ENCODE measurements at regions not wholly inside any gene's neighbourhood (a gene's known extent, or its start where the extent isn't known, plus 50 kb on each side); places are given as distances from the start of the nearest gene placed in this dataset.

GRCh38 chr2:148577845-148578492, 66.6 kb upstream of the EPC2 start:
- H4K12ac ChIP-seq (ENCODE audit: low read depth, low read length): no peak overlapping the region
- H3K14ac ChIP-seq (ENCODE audit: low read length): no peak overlapping the region
- H3K9ac ChIP-seq (ENCODE audit: low read length): no peak overlapping the region
- H3K23ac ChIP-seq (ENCODE audit: low read length): no peak overlapping the region
- no peak overlapping the region for H3K27ac ChIP-seq (ENCODE audit: low read depth, low read length)
- no peak overlapping the region for H3K4me2 ChIP-seq (ENCODE audit: low read length)
- no peak overlapping the region for H4K8ac ChIP-seq (ENCODE audit: low read depth, low read length)
- no peak overlapping the region for H3K4me3 ChIP-seq (ENCODE audit: low read depth, low read length)
- H2AK5ac ChIP-seq (ENCODE audit: low read length): no peak overlapping the region
- H2BK12ac ChIP-seq (ENCODE audit: low read length): no peak overlapping the region
- no peak overlapping the region for H2AFZ ChIP-seq (ENCODE audit: insufficient read depth, low read length, poor library complexity)
- no peaks in the 10 kb centered on the region for H3K9me3 ChIP-seq (ENCODE audit: insufficient read depth, low read depth, low read length)
- H3K79me2 ChIP-seq (ENCODE audit: control insufficient read depth, insufficient read depth, low read length, poor library complexity): no peaks in the 10 kb centered on the region
- H3K79me1 ChIP-seq (ENCODE audit: low read length): no peaks in the 10 kb centered on the region
- no peak overlapping the region for H2BK120ac ChIP-seq (ENCODE audit: insufficient read depth, low read length, poor library complexity)
- H4K91ac ChIP-seq (ENCODE audit: low read depth, low read length): no peak overlapping the region
- H2BK5ac ChIP-seq (ENCODE audit: low read depth, low read length, poor library complexity): no peak overlapping the region
- H3K36me3 ChIP-seq (ENCODE audit: control insufficient read depth in 1 of 2, insufficient read depth in 2 of 2, low read length in 2 of 2): no peaks in the 10 kb centered on the region
- H3K18ac ChIP-seq (ENCODE audit: low read length): no peak overlapping the region
- H3K27me3 ChIP-seq (ENCODE audit: insufficient read depth, low read length): no peaks in the 10 kb centered on the region
- H3K4me1 ChIP-seq (ENCODE audit: control insufficient read depth in 1 of 2, insufficient read depth in 2 of 2, low read length in 2 of 2): peaks cover 0 to 6% of the 10 kb centered on the region in 2 experiments
- no peak for DNase-seq
- no CpG with 5 or more reads among the region's 4 CpGs for WGBS (ENCODE audit: extremely low coverage, insufficient coverage, insufficient read length)
- no peak overlapping the region for H3K4ac ChIP-seq (ENCODE audit: low read depth, low read length)

GRCh38 chr2:148578493-148578884, 66.1 kb upstream of the EPC2 start:
- Histone ChIP-seq H2AK5ac (ENCODE audit: low read length) (no peak overlapping the region), H3K9ac (ENCODE audit: low read length) (no peak overlapping the region), H3K4me3 (ENCODE audit: low read depth, low read length) (no peak overlapping the region), H4K12ac (ENCODE audit: low read depth, low read length) (no peak overlapping the region), H3K23ac (ENCODE audit: low read length) (no peak overlapping the region), H4K91ac (ENCODE audit: low read depth, low read length) (no peak overlapping the region), H3K9me3 (ENCODE audit: insufficient read depth, low read depth, low read length) (no peaks in the 10 kb centered on the region), H3K18ac (ENCODE audit: low read length) (no peak overlapping the region), H2BK12ac (ENCODE audit: low read length) (no peak overlapping the region), H3K36me3 (ENCODE audit: control insufficient read depth in 1 of 2, insufficient read depth in 2 of 2, low read length in 2 of 2) (no peaks in the 10 kb centered on the region), H3K4me2 (ENCODE audit: low read length) (no peak overlapping the region), H3K4ac (ENCODE audit: low read depth, low read length) (no peak overlapping the region), H3K4me1 (ENCODE audit: control insufficient read depth in 1 of 2, insufficient read depth in 2 of 2, low read length in 2 of 2) (peaks cover 0 to 6% of the 10 kb centered on the region in 2 experiments), H3K79me2 (ENCODE audit: control insufficient read depth, insufficient read depth, low read length, poor library complexity) (no peaks in the 10 kb centered on the region), H4K8ac (ENCODE audit: low read depth, low read length) (no peak overlapping the region), H3K79me1 (ENCODE audit: low read length) (no peaks in the 10 kb centered on the region), H3K27ac (ENCODE audit: low read depth, low read length) (no peak overlapping the region), H2BK120ac (ENCODE audit: insufficient read depth, low read length, poor library complexity) (no peak overlapping the region), H2AFZ (ENCODE audit: insufficient read depth, low read length, poor library complexity) (no peak overlapping the region), H3K27me3 (ENCODE audit: insufficient read depth, low read length) (no peaks in the 10 kb centered on the region), H2BK5ac (ENCODE audit: low read depth, low read length, poor library complexity) (no peak overlapping the region), H3K14ac (ENCODE audit: low read length) (no peak overlapping the region)
- DNase-seq: no peak
- WGBS (ENCODE audit: extremely low coverage, insufficient coverage, insufficient read length): no CpG with 5 or more reads among the region's 1 CpG

- H4K91ac ChIP-seq (ENCODE audit: low read depth, low read length): no peak overlapping the region
- no peak overlapping the region for H3K27ac ChIP-seq (ENCODE audit: low read depth, low read length)
- no peak overlapping the region for H3K9ac ChIP-seq (ENCODE audit: low read length)
- H3K23ac ChIP-seq (ENCODE audit: low read length): no peak overlapping the region
- H3K79me1 ChIP-seq (ENCODE audit: low read length): no peaks in the 10 kb centered on the region
- no peak overlapping the region for H3K4me2 ChIP-seq (ENCODE audit: low read length)
- H3K79me2 ChIP-seq (ENCODE audit: control insufficient read depth, insufficient read depth, low read length, poor library complexity): no peaks in the 10 kb centered on the region
- H3K4ac ChIP-seq (ENCODE audit: low read depth, low read length): no peak overlapping the region
- no peak overlapping the region for H3K4me3 ChIP-seq (ENCODE audit: low read depth, low read length)
- H2BK12ac ChIP-seq (ENCODE audit: low read length): no peak overlapping the region
- H2BK5ac ChIP-seq (ENCODE audit: low read depth, low read length, poor library complexity): no peak overlapping the region
- no peaks in the 10 kb centered on the region for H3K36me3 ChIP-seq (ENCODE audit: control insufficient read depth in 1 of 2, insufficient read depth in 2 of 2, low read length in 2 of 2)
- H2BK120ac ChIP-seq (ENCODE audit: insufficient read depth, low read length, poor library complexity): no peak overlapping the region
- H3K14ac ChIP-seq (ENCODE audit: low read length): no peak overlapping the region
- no peaks in the 10 kb centered on the region for H3K4me1 ChIP-seq (ENCODE audit: control insufficient read depth in 1 of 2, insufficient read depth in 2 of 2, low read length in 2 of 2)
- no peaks in the 10 kb centered on the region for H3K27me3 ChIP-seq (ENCODE audit: insufficient read depth, low read length)
- H3K18ac ChIP-seq (ENCODE audit: low read length): no peak overlapping the region
- H4K8ac ChIP-seq (ENCODE audit: low read depth, low read length): no peak overlapping the region
- no peak overlapping the region for H2AK5ac ChIP-seq (ENCODE audit: low read length)
- H3K9me3 ChIP-seq (ENCODE audit: insufficient read depth, low read depth, low read length): no peaks in the 10 kb centered on the region
- DNase-seq: no peak
- H2AFZ ChIP-seq (ENCODE audit: insufficient read depth, low read length, poor library complexity): no peak overlapping the region
- no CpG with 5 or more reads among the region's 2 CpGs for WGBS (ENCODE audit: extremely low coverage, insufficient coverage, insufficient read length)
- H4K12ac ChIP-seq (ENCODE audit: low read depth, low read length): no peak overlapping the region
Observed at GRCh38 chr2:148582679-148583511, 61.7 kb upstream of the EPC2 start.

GRCh38 chr2:148585696-148586095, 58.9 kb upstream of the EPC2 start:
- no peak overlapping the region for H4K8ac ChIP-seq (ENCODE audit: low read depth, low read length)
- H3K23ac ChIP-seq (ENCODE audit: low read length): no peak overlapping the region
- no peak overlapping the region for H3K9ac ChIP-seq (ENCODE audit: low read length)
- no peaks in the 10 kb centered on the region for H3K9me3 ChIP-seq (ENCODE audit: insufficient read depth, low read depth, low read length)
- no peak overlapping the region for H2BK12ac ChIP-seq (ENCODE audit: low read length)
- H4K12ac ChIP-seq (ENCODE audit: low read depth, low read length): no peak overlapping the region
- H3K27ac ChIP-seq (ENCODE audit: low read depth, low read length): no peak overlapping the region
- H2AFZ ChIP-seq (ENCODE audit: insufficient read depth, low read length, poor library complexity): no peak overlapping the region
- H3K4me3 ChIP-seq (ENCODE audit: low read depth, low read length): no peak overlapping the region
- DNase-seq: no peak
- no peak overlapping the region for H2BK5ac ChIP-seq (ENCODE audit: low read depth, low read length, poor library complexity)
- no peaks in the 10 kb centered on the region for H3K79me1 ChIP-seq (ENCODE audit: low read length)
- H3K27me3 ChIP-seq (ENCODE audit: insufficient read depth, low read length): no peaks in the 10 kb centered on the region
- H3K36me3 ChIP-seq (ENCODE audit: control insufficient read depth in 1 of 2, insufficient read depth in 2 of 2, low read length in 2 of 2): no peaks in the 10 kb centered on the region
- no peak overlapping the region for H3K18ac ChIP-seq (ENCODE audit: low read length)
- no peak overlapping the region for H2AK5ac ChIP-seq (ENCODE audit: low read length)
- no peak overlapping the region for H3K14ac ChIP-seq (ENCODE audit: low read length)
- H4K91ac ChIP-seq (ENCODE audit: low read depth, low read length): no peak overlapping the region
- no CpG with 5 or more reads among the region's 4 CpGs for WGBS (ENCODE audit: extremely low coverage, insufficient coverage, insufficient read length)
- no peak overlapping the region for H2BK120ac ChIP-seq (ENCODE audit: insufficient read depth, low read length, poor library complexity)
- H3K4me1 ChIP-seq (ENCODE audit: control insufficient read depth in 1 of 2, insufficient read depth in 2 of 2, low read length in 2 of 2): no peaks in the 10 kb centered on the region
- no peaks in the 10 kb centered on the region for H3K79me2 ChIP-seq (ENCODE audit: control insufficient read depth, insufficient read depth, low read length, poor library complexity)
- no peak overlapping the region for H3K4ac ChIP-seq (ENCODE audit: low read depth, low read length)
- no peak overlapping the region for H3K4me2 ChIP-seq (ENCODE audit: low read length)
